ACC112 (cell line): ENCODE measurements at regions not wholly inside any gene's neighbourhood (a gene's known extent, or its start where the extent isn't known, plus 50 kb on each side); places are given as distances from the start of the nearest gene placed in this dataset.
"Not testable (repeated sequence)": the region's sequence is repeated elsewhere in the genome, so short reads cannot be mapped to it uniquely, and the experiment has no call there.

ENCODE experiments used
- H2AFZ ChIP-seq: fragments of 200-600 bp; sonication (generic); one replicate; pipeline ENCODE4 v1.6.0; 2017; ENCODE audit warnings: antibody characterized with exemption, low read length; ENCODE audit not compliant: unreplicated experiment
- H3K27ac ChIP-seq: fragments of 200-600 bp; sonication (generic); 2 replicates; pipeline ENCODE4 v1.5.1; 2014; ENCODE audit warnings: low read depth, mild to moderate bottlenecking, antibody characterized with exemption, low read length, moderate library complexity
- H3K27me3 ChIP-seq: fragments of 200-600 bp; sonication (generic); 2 replicates; pipeline ENCODE4 v1.6.1; 2014; ENCODE audit warnings: mild to moderate bottlenecking, antibody characterized with exemption, low read length, moderate library complexity, mixed read lengths; ENCODE audit not compliant: insufficient read depth
- H3K36me3 ChIP-seq: fragments of 200-600 bp; sonication (generic); 2 replicates; pipeline ENCODE4 v1.6.1; 2016; ENCODE audit warnings: mild to moderate bottlenecking, antibody characterized with exemption, low read length, moderate library complexity, mixed read lengths; ENCODE audit not compliant: insufficient read depth
- H3K4me1 ChIP-seq: fragments of 200-600 bp; sonication (generic); one replicate; pipeline ENCODE4 v1.6.1; 2016; ENCODE audit warnings: low read length, mixed read lengths; ENCODE audit not compliant: insufficient read depth, unreplicated experiment, control insufficient read depth
- H3K4me3 ChIP-seq: fragments of 200-600 bp; sonication (generic); 2 replicates; pipeline ENCODE4 v1.5.1; 2014; ENCODE audit warnings: mild to moderate bottlenecking, low read depth, low read length
- H3K79me2 ChIP-seq: fragments of 200-600 bp; sonication (generic); one replicate; pipeline ENCODE4 v1.6.0; 2016; ENCODE audit warnings: low read length; ENCODE audit not compliant: control insufficient read depth, unreplicated experiment, insufficient read depth

DNA sequence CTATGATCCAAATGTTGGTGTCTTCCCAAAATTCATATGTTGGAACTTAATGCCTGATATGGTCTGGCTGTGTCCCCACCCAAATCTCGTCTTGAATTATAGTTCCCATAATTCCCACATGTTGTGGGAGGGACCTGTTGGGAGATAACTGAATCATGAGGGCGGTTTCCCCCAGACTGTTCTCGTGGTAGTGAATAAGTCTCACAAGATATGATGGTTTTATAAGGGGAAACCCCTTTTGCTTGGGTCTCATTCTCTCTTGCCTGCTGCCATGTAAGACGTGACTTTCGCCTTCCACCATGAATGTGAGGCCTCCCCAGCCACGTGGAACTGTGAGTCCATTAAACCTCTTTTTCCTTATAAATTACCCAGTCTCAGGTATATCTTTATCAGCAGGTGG, 94.3 kb downstream of the ETS2 start:
- not testable (repeated sequence) for H3K79me2 ChIP-seq, H3K4me1 ChIP-seq, H3K36me3 ChIP-seq

GRCh38 chr21:38899277-38899947, 93.7 kb downstream of the ETS2 start:
- no peaks in the 10 kb centered on the region for H3K36me3 ChIP-seq
- no peak overlapping the region for H3K4me3 ChIP-seq
- H2AFZ ChIP-seq = no peak overlapping the region
- H3K27ac ChIP-seq = no peak overlapping the region
- no peaks in the 10 kb centered on the region for H3K27me3 ChIP-seq
- H3K4me1 ChIP-seq = no peaks in the 10 kb centered on the region
- H3K79me2 ChIP-seq = no peaks in the 10 kb centered on the region

More for the DNA sequence above, 94.3 kb downstream of the ETS2 start:
- not testable (repeated sequence) for H3K4me3 ChIP-seq, H2AFZ ChIP-seq, H3K27ac ChIP-seq, H3K27me3 ChIP-seq

DNA sequence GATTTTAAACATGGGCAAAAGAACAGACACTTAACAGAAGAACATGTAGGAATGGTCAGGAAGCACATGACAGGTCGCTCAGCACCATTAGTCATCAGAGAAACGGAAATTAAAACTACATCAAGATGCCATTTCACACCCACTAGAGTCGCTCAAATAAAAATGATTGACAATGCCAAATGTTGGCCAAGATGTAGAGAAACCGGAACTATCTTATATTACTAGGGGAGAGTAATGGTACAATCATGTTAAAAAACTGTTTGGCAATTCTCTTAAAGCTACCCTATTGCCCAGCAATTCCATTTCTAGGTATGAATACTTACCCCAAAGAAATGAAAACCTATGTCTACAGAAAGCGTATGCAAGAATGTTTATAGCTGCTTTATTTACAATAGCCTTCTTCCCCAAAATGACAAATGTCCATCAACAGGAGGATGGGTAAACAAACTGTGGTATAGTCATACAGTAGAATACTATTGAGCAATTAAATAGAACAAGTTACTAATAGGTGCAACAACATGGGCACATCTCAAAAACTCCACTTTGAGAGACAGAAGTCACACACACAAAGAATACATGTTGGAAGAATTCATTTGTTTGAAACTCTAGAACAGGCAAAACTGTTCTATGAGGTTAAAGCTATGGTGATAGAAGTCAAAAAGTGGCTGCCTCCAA, 92.8 kb downstream of the ETS2 start:
- H3K79me2 ChIP-seq = no peaks in the 10 kb centered on the region
- no peaks in the 10 kb centered on the region for H3K27me3 ChIP-seq
- H2AFZ ChIP-seq = no peak overlapping the region
- no peaks in the 10 kb centered on the region for H3K4me1 ChIP-seq
- no peak overlapping the region for H3K27ac ChIP-seq
- H3K36me3 ChIP-seq = no peaks in the 10 kb centered on the region
- H3K4me3 ChIP-seq = no peak overlapping the region

- no peak overlapping the region for H3K4me3 ChIP-seq
- H3K36me3 ChIP-seq = no peaks in the 10 kb centered on the region
- H2AFZ ChIP-seq = no peak overlapping the region
- no peaks in the 10 kb centered on the region for H3K27me3 ChIP-seq
- H3K4me1 ChIP-seq = no peaks in the 10 kb centered on the region
- no peak overlapping the region for H3K27ac ChIP-seq
- H3K79me2 ChIP-seq = no peaks in the 10 kb centered on the region
Observed at GRCh38 chr21:38897532-38898421, 92.0 kb downstream of the ETS2 start.

GRCh38 chr21:38894899-38895298, 89.2 kb downstream of the ETS2 start:
- H3K36me3 ChIP-seq = no peaks in the 10 kb centered on the region
- no peaks in the 10 kb centered on the region for H3K4me1 ChIP-seq
- H3K79me2 ChIP-seq = no peaks in the 10 kb centered on the region
- no peaks in the 10 kb centered on the region for H3K27me3 ChIP-seq
- H2AFZ ChIP-seq = no peak overlapping the region
- no peak overlapping the region for H3K27ac ChIP-seq
- H3K4me3 ChIP-seq = no peak overlapping the region

GRCh38 chr21:38888991-38889561, 83.3 kb downstream of the ETS2 start:
- no peak overlapping the region for H3K27ac ChIP-seq
- H3K4me3 ChIP-seq = no peak overlapping the region
- H3K4me1 ChIP-seq = no peaks in the 10 kb centered on the region
- no peak overlapping the region for H2AFZ ChIP-seq
- H3K27me3 ChIP-seq = 0 out of 2 replicates have a peak, but pooled peaks cover 4% of the 10 kb centered on the region
- H3K79me2 ChIP-seq = no peaks in the 10 kb centered on the region
- H3K36me3 ChIP-seq = no peaks in the 10 kb centered on the region

GRCh38 chr21:38887749-38888148, 82.0 kb downstream of the ETS2 start:
- H3K4me3 ChIP-seq = no peak overlapping the region
- H3K4me1 ChIP-seq = no peaks in the 10 kb centered on the region
- 0 out of 2 replicates have a peak, but pooled peaks cover 4% of the 10 kb centered on the region for H3K27me3 ChIP-seq
- H3K27ac ChIP-seq = no peak overlapping the region
- no peaks in the 10 kb centered on the region for H3K79me2 ChIP-seq
- H2AFZ ChIP-seq = no peak overlapping the region
- H3K36me3 ChIP-seq = no peaks in the 10 kb centered on the region

DNA sequence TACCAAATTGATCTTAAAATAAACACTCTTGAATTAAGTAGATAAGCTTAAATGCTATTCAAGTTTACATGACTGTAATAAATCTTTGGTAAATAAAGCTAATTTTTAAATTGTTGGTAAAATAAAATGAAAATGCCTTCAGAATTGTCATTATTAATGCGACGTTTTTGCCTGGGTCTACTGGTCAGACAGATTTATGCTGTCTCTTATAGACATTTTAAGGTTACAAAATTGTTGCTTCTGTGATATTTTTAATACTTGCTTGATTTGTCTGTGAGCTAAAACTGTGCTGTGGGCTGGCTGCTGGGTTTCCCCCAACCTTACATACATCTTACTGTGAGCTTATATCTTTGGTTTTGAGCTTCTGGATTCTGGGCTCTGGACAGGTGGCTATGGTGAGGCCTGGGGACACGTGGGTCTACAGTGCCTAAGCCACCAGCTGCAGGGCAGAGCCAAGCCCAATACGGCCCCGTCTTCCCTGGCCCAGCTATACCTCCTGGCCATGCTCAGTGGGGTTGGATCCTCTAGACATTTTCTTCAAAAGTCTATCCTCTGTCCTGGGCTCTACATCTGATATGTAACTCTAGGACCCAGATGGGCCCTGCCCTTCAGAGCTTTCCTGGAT, 81.4 kb downstream of the ETS2 start:
- H2AFZ ChIP-seq = no peak overlapping the region
- no peaks in the 10 kb centered on the region for H3K79me2 ChIP-seq
- no peaks in the 10 kb centered on the region for H3K36me3 ChIP-seq
- H3K4me3 ChIP-seq = no peak overlapping the region
- H3K27ac ChIP-seq = no peak overlapping the region
- no peaks in the 10 kb centered on the region for H3K4me1 ChIP-seq
- 0 out of 2 replicates have a peak, but pooled peaks cover 4% of the 10 kb centered on the region for H3K27me3 ChIP-seq

DNA sequence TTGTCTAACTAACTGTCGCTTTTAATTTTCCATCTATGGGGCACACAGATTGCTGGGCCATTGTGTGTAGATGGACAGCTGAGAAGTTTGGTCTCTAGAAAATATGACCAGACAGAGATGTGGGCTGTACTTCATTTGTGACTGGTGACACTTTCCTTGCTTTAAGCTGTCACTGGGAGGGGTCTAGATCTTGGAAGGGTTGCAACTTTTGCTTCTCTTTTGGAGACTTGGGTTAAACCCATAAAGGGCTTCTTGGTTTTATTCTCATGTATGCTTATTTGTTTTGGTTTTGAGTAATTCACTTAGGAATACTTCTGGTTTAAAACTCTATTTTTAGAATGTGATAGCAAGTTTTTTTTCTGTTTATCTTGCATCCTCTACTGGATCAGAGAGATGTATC, 80.2 kb downstream of the ETS2 start:
- no peaks in the 10 kb centered on the region for H3K4me1 ChIP-seq
- no peak overlapping the region for H3K27ac ChIP-seq
- H3K79me2 ChIP-seq = no peaks in the 10 kb centered on the region
- H3K27me3 ChIP-seq = 0 out of 2 replicates have a peak, but pooled peaks cover 4% of the 10 kb centered on the region
- H2AFZ ChIP-seq = no peak overlapping the region
- H3K36me3 ChIP-seq = no peaks in the 10 kb centered on the region
- no peak overlapping the region for H3K4me3 ChIP-seq

- no peak overlapping the region for H2AFZ ChIP-seq
- no peak overlapping the region for H3K4me3 ChIP-seq
- 0 out of 2 replicates have a peak, but pooled peaks cover 4% of the 10 kb centered on the region for H3K27me3 ChIP-seq
- H3K36me3 ChIP-seq = no peaks in the 10 kb centered on the region
- H3K27ac ChIP-seq = no peak overlapping the region
- no peaks in the 10 kb centered on the region for H3K79me2 ChIP-seq
- H3K4me1 ChIP-seq = no peaks in the 10 kb centered on the region
Observed at GRCh38 chr21:38884440-38884839, 78.7 kb downstream of the ETS2 start.
